Lung (tissue), 11 donors: ENCODE measurements at regions not wholly inside any gene's neighbourhood (a gene's known extent, or its start where the extent isn't known, plus 50 kb on each side); places are given as distances from the start of the nearest gene placed in this dataset.

Source experiments
- ATAC-seq: fragments of 200-7000 bp; cut with Tn5 transposase; one replicate; pipeline ENCODE4 v1.9.1; 2020; ENCODE audit warnings: moderate number of reproducible peaks; ENCODE audit not compliant: insufficient read depth, low FRiP score
- DNase-seq, 3 donors: peaks; one replicate each; pipeline ENCODE4 v3.0.0-alpha.2; 2013 to 2017
- H3K27ac ChIP-seq, 2 donors: one replicate each; pipeline ENCODE4 v1.5.1; 2013; ENCODE audit warnings: mild to moderate bottlenecking in 2 of 2, moderate library complexity in 2 of 2, control low read depth in 1 of 2, inconsistent platforms in 1 of 2, low read depth in 1 of 2, low read length in 1 of 2
- H3K27me3 ChIP-seq, 3 donors: one replicate each; pipeline ENCODE4 v1.5.1; 2013; ENCODE audit warnings: low read length in 2 of 3; ENCODE audit not compliant: control insufficient read depth in 3 of 3, insufficient read depth in 3 of 3
- H3K36me3 ChIP-seq, 4 donors: one replicate each; pipeline ENCODE4 v1.5.1; 2013; ENCODE audit warnings: low read length in 4 of 4, mild to moderate bottlenecking in 1 of 4, moderate library complexity in 1 of 4; ENCODE audit not compliant: control insufficient read depth in 4 of 4, insufficient read depth in 4 of 4
- H3K4me1 ChIP-seq, 5 donors: one replicate each; pipeline ENCODE4 v1.5.1; 2013; ENCODE audit warnings: low read length in 5 of 5, mild to moderate bottlenecking in 2 of 5, moderate library complexity in 1 of 5; ENCODE audit not compliant: control insufficient read depth in 5 of 5, insufficient read depth in 5 of 5
- H3K4me3 ChIP-seq: one replicate; pipeline ENCODE4 v1.5.1; 2013; ENCODE audit warnings: mild to moderate bottlenecking, control low read depth, moderate library complexity
- H3K9ac ChIP-seq, 2 donors: one replicate each; pipeline ENCODE4 v1.5.1; 2013; ENCODE audit warnings: low read length in 2 of 2, control low read depth in 1 of 2; ENCODE audit not compliant: insufficient read depth in 1 of 2
- H3K9me3 ChIP-seq, 4 donors: one replicate each; pipeline ENCODE4 v1.5.1; 2013; ENCODE audit warnings: low read length in 3 of 4, mild to moderate bottlenecking in 1 of 4, moderate library complexity in 1 of 4; ENCODE audit not compliant: control insufficient read depth in 4 of 4, insufficient read depth in 3 of 4
- CTCF ChIP-seq: IDR thresholded peaks from 2 replicates; pipeline ENCODE4 v1.5.1; 2012; ENCODE audit warnings: mild to moderate bottlenecking; ENCODE audit errors: control extremely low read depth, extremely low read depth
- WGBS, 2 donors: extraction: QIAGEN DNeasy Blood & Tissue Kit; methylation state at CpG; one replicate each; pipeline ENCODE4 v1.1.7; 2013; 5-methylcytosine and 5-hydroxymethylcytosine counted together
- donor health status: control.
- donor health status: control.
- donor health status: Bipolar disorder and iron deficiency.
- donor health status: healthy.
- donor health status: DM: yes; HTN: yes; CAD: no.

- 29 to 41% methylated on average over 2 of the region's 2 CpGs for WGBS, 2 donors
- H3K9ac ChIP-seq = no peak overlapping the region
- DNase-seq (no peak), ATAC-seq (no peak)
- peaks cover 0 to 5% (median 0%) of the 10 kb centered on the region in 4 donors for H3K9me3 ChIP-seq
- H3K4me1 ChIP-seq = no peaks in the 10 kb centered on the region
- peaks cover 0 to 3% (median 0%) of the 10 kb centered on the region in 3 donors for H3K27me3 ChIP-seq
- no peaks in the 10 kb centered on the region for H3K36me3 ChIP-seq
- TF ChIP-seq CTCF = no peak
- no peak overlapping the region for H3K27ac ChIP-seq
- no peak overlapping the region for H3K4me3 ChIP-seq
These were observed 247.6 kb upstream of the THSD7B start for GRCh38 chr2:136517716-136518115.

- no peak for TF ChIP-seq CTCF
- Histone ChIP-seq H3K9ac (no peak overlapping the region), H3K27me3 (no peaks in the 10 kb centered on the region), H3K9me3 (peaks cover 0 to 5% (median under 1%) of the 10 kb centered on the region in 4 donors), H3K4me3 (no peak overlapping the region), H3K4me1 (no peaks in the 10 kb centered on the region), H3K27ac (no peak overlapping the region), H3K36me3 (no peaks in the 10 kb centered on the region)
- DNase-seq (no peak), ATAC-seq (no peak)
These were observed 255.1 kb upstream of the THSD7B start for GRCh38 chr2:136510244-136510643.

GRCh38 chr2:136505462-136505861, 259.9 kb upstream of the THSD7B start:
- no peak for ATAC-seq
- no peak for DNase-seq
- 60 to 77% methylated on average over 3 of the region's 3 CpGs for WGBS, 2 donors

More at GRCh38 chr2:136505462-136505861, 259.9 kb upstream of the THSD7B start:
- no peak for TF ChIP-seq CTCF
- Histone ChIP-seq H3K27me3 (no peaks in the 10 kb centered on the region), H3K4me1 (no peaks in the 10 kb centered on the region), H3K9ac (no peak overlapping the region), H3K27ac (no peak overlapping the region), H3K4me3 (no peak overlapping the region), H3K9me3 (peaks cover 0 to 2% (median 0%) of the 10 kb centered on the region in 4 donors), H3K36me3 (no peaks in the 10 kb centered on the region)
